RCC 7860 (cell line): ENCODE measurements at regions not wholly inside any gene's neighbourhood (a gene's known extent, or its start where the extent isn't known, plus 50 kb on each side); places are given as distances from the start of the nearest gene placed in this dataset.

Source experiments
- DNase-seq: peaks from one replicate; pipeline ENCODE4 v3.0.0-alpha.2; 2015; ENCODE audit warnings: low spot score
- FAIRE-seq: peaks from 2 replicates; lab custom pipeline; 2012; peaks lifted over from hg19 to GRCh38; lab: Jason Lieb, UNC

DNA sequence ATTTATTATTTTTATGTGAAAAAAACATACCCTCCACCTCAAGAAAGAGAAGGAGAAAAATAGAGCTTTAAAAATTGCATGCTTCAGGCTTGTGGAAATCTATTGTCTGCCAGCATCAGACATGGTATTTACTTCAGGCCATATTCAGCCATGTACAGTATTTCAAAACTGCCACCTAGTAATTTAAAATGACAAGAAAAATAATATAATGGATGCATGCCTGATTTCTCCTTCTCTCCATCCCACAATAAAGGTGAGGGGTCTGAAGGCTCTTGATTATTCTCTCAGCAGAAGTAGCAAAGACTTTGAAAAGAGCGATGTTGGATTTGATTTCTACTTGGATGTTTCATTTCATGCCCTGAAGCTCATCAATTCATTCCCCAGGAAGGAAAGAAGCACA lies 250.7 kb downstream of the TBC1D4 start:
- FAIRE-seq, result no peak

GRCh38 chr13:75226733-75227435 lies 255.1 kb downstream of the TBC1D4 start:
- DNase-seq (peak; percentile 99), FAIRE-seq (peak; percentile 99)

More for the DNA sequence above, 250.7 kb downstream of the TBC1D4 start:
- no peak for DNase-seq

- peak; percentile 76 for FAIRE-seq
Observed at GRCh38 chr13:75226092-75226491, 255.9 kb downstream of the TBC1D4 start.

DNA sequence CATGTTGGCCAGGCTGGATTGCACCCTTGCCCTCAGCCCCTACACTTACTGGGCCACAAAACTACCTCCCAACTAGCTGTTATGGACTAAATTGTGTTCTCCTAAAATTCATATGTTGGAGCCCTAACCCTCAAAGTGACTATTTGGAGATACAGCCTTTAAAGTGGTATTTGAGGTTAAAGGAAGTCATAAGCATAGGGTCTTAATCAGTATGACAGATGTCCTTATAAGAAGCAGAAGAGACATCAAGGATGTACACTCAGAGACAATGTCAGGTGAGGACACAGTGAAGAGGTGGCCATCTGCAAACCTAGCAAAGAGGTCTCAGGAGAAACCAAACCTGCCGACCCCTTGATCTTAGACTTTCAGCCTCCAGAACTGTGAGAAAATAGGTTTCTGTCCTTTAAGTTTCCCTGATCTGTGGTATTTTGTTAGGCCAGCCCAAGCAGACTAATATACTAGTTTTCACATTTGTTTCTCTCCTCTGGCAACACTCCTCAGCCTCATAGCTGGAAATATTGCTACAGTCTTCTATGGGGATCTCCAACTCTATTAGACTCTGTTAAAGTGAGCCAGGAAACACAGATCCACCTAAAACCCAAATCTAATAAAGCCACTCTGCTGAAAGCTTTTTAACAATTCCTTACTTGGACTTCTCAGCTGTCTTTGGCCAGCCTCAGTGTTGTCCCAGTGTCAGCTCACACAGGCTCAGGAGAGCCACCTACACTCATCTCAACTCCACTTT lies 256.5 kb downstream of the TBC1D4 start:
- DNase-seq (no peak), FAIRE-seq (no peak)

More at GRCh38 chr13:75226092-75226491, 255.9 kb downstream of the TBC1D4 start:
- DNase-seq, result peak; percentile 86

GRCh38 chr13:75224053-75224742 lies 257.8 kb downstream of the TBC1D4 start:
- no peak for DNase-seq
- no peak for FAIRE-seq

GRCh38 chr13:75222031-75222430 lies 259.9 kb downstream of the TBC1D4 start:
- no peak for DNase-seq

GRCh38 chr13:75220861-75221260 lies 261.1 kb downstream of the TBC1D4 start:
- FAIRE-seq, result no peak
- DNase-seq, result no peak

More at GRCh38 chr13:75222031-75222430, 259.9 kb downstream of the TBC1D4 start:
- FAIRE-seq, result no peak

DNA sequence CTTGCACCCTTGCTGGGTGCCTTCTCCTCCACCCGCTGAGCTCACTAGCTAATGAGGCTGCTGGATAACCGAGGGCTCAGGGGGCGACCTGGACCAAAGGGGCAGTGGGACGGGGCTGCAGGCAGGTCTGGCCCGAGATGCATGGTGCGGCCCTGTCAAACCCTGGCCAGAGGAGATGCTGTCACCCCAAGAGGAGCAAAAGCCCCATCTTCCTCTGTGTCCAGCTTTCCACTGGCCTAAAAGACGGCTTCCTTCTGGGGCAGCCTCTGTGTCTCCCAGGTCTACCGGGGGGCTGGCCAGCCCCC lies 261.8 kb downstream of the TBC1D4 start:
- DNase-seq, result no peak
- no peak for FAIRE-seq

DNA sequence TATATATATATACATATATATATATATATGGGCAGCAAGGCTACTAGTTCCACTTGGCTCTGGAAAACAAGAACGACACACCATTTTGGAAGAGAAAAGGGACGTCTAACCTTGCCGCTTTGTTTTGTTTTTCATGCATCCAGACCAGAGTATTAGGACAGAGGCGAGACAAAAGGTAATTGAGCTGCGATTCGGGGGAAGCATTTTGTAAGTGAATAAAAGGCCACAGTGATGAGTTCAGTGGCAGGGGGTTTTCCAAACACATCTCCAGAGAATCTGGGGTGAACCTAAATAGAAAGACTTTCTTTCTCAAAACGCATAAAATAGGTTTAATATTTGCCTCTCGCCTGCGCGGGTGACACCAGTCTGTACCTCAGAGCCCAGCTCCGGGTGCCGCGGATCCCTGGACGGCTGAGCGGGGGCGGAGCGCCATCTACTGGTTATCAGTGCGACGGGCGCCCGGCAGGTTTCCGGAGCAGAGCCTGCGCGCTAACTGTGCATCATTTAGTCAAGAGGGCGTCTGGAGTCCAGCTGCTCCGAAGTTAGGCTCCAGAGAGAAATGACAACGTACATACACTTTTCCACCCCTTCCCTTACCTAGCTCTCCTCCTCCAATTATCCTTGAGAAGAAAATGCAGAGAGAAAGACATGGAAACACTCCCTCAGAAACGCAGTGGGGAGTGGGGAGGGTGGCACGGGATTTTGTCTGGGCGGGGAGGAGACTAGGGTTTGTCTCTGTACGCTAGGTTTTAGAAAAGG lies 262.3 kb downstream of the TBC1D4 start:
- peak; percentile 37 for DNase-seq
- no peak for FAIRE-seq

GRCh38 chr13:75217949-75218348 lies 264.0 kb downstream of the TBC1D4 start:
- peak; percentile 16 for DNase-seq

GRCh38 chr13:75216038-75216437 lies 265.9 kb downstream of the TBC1D4 start:
- DNase-seq (no peak), FAIRE-seq (no peak)

More at GRCh38 chr13:75217949-75218348, 264.0 kb downstream of the TBC1D4 start:
- no peak for FAIRE-seq

DNA sequence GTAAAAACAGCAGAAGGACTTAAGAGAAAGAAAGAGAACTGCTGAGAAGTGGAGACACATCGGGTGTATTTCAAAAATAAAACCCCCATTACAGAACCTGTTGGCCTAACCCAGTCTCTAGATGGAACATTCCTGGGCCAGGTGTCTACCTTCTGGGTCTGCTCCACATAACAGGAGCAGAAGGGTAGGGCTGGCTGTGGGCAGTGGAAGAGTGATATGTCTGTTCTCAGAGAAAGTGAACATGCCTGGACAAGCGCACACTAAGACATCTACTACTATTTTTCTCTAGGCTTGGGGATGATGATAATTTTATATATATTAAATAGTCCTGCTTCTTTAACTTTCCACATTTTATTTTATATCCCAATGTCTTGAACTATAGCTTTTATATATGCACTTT lies 267.1 kb downstream of the TBC1D4 start:
- FAIRE-seq (no peak), DNase-seq (no peak)

GRCh38 chr13:75202981-75203380 lies 279.0 kb downstream of the TBC1D4 start:
- FAIRE-seq (no peak), DNase-seq (no peak)

GRCh38 chr13:75197803-75198202 lies 284.2 kb downstream of the TBC1D4 start:
- FAIRE-seq, result no peak

GRCh38 chr13:75196147-75196837 lies 285.7 kb downstream of the TBC1D4 start:
- FAIRE-seq (no peak), DNase-seq (no peak)

More at GRCh38 chr13:75197803-75198202, 284.2 kb downstream of the TBC1D4 start:
- no peak for DNase-seq

GRCh38 chr13:75195495-75196146 lies 286.3 kb downstream of the TBC1D4 start:
- no peak for DNase-seq
- no peak for FAIRE-seq

DNA sequence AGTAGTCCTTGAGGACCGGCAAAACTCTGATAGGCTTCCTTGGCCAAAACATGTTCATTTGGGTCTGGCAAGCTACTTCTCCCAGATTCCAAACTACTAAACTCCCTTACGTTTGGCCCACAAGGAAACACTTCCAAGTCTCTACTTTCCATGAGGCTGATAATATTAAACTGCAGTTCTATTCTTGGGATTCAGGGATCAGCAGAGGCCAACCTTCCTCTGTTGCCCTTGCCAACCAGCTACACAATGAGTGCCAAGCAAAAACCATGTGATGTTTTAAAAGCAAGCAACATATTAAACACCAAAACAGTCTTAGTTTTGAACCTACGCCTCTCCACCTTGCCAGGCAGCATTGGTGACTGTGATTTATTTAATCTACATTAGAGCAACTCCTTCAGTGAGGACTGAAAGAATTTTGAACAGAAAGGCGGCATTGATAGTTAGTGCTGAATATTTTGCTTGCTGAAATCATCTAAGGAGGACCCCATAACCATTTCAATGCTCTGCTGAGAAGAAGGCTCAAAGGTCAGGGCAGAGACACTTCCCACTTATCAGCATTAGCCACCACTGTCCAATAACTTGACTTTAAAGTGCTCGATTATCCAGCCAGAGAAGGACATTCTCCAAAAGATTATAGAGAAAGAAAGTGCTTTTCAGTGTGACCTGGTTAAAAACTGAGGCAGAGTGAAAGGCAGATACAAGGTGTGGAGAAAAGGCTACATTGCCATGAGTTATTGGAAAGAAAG lies 287.1 kb downstream of the TBC1D4 start:
- FAIRE-seq (no peak), DNase-seq (no peak)

GRCh38 chr13:75186379-75186778 lies 295.6 kb downstream of the TBC1D4 start:
- DNase-seq, result no peak
- no peak for FAIRE-seq

DNA sequence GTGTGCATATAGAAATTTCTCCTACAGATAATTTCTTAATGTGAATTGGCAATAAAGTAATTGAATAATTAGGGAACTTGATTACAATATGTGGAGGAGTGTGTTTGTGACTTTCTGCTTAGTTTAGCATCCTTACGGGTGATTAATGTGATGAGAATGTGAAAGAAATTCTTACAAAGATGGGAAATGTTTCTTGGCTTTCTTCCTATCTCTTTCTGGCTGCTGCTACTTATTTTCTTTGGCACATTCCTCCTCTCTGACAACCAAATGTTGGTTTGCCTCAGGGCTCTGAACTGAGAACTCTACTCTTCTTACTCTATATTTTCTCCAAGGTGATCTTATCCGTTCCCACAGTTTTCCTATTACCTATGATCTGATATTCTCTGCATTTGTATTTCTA lies 300.1 kb downstream of the TBC1D4 start:
- DNase-seq (peak; percentile 87), FAIRE-seq (peak; percentile 87)
